OCI-LY1 (cell line): ENCODE measurements at regions not wholly inside any gene's neighbourhood (a gene's known extent, or its start where the extent isn't known, plus 50 kb on each side); places are given as distances from the start of the nearest gene placed in this dataset.

Experiments
- EZH2 ChIP-seq: fragments of 200-600 bp; sonication (generic), shearing (Covaris generic); IDR thresholded peaks from 2 replicates; pipeline ENCODE4 v1.8.0; 2017; ENCODE audit warnings: borderline replicate concordance, mixed run types, mild to moderate bottlenecking, antibody characterized with exemption, low read length, moderate library complexity, mixed read lengths
- TF ChIP-seq, protein P1 (sequence below): fragments of 200-600 bp; sonication (generic), shearing (Covaris generic); IDR thresholded peaks from 2 replicates; pipeline ENCODE4 v1.5.1; 2017; ENCODE audit warnings: mild to moderate bottlenecking, antibody characterized with exemption, low read length, moderate library complexity, mixed read lengths

DNA sequence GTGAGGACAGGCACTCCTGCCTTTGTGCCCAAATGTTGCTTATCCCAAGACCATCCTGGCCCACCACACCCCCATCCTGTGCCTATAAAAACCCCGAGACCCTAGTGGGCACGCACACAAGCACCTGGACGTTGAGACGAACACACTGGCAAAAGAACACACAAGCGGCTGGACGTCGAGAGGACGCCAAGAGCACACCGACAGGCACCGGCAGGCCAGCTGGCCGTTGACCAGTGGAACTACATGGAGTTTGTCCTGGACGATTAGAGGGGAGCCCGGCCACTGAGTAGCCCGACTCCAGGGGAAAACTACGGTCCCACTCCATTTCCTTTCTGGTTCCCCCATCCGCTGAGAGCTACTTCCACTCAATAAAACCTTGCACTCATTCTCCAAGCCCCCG, 301.7 kb downstream of the PCDH10 start:
- TF ChIP-seq, protein P1, sequence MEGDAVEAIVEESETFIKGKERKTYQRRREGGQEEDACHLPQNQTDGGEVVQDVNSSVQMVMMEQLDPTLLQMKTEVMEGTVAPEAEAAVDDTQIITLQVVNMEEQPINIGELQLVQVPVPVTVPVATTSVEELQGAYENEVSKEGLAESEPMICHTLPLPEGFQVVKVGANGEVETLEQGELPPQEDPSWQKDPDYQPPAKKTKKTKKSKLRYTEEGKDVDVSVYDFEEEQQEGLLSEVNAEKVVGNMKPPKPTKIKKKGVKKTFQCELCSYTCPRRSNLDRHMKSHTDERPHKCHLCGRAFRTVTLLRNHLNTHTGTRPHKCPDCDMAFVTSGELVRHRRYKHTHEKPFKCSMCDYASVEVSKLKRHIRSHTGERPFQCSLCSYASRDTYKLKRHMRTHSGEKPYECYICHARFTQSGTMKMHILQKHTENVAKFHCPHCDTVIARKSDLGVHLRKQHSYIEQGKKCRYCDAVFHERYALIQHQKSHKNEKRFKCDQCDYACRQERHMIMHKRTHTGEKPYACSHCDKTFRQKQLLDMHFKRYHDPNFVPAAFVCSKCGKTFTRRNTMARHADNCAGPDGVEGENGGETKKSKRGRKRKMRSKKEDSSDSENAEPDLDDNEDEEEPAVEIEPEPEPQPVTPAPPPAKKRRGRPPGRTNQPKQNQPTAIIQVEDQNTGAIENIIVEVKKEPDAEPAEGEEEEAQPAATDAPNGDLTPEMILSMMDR = no peak
- no peak for TF ChIP-seq EZH2
